ENCODE measurements at regions not wholly inside any gene's neighbourhood (a gene's known extent, or its start where the extent isn't known, plus 50 kb on each side); places are given as distances from the start of the nearest gene placed in this dataset.
"Not testable (repeated sequence)": the region's sequence is repeated elsewhere in the genome, so short reads cannot be mapped to it uniquely, and the experiment has no call there.

DNA sequence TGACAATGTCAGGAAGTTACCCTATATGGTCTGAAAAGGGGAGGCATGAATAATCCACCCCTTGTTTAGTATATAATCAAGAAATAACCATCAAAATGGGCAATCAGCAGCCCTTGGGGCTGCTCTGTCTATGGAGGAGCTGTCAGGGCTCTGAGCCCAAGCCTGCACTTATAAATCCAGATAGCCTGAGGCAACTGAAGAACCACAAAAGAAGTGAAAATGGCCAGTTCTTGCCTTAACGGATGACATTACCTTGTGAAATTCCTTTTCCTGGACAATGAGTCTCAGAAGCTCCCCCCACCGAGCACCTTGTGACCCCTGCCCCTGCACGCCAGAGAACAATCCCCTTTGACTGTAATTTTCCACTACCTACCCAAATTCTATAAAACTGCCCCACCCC, 142.1 kb upstream of the KCNK1 start:
- not testable (repeated sequence) for TF ChIP-seq POLR2A (IDR thresholded peaks at IDR 0.05)
- TF ChIP-seq, protein P1, sequence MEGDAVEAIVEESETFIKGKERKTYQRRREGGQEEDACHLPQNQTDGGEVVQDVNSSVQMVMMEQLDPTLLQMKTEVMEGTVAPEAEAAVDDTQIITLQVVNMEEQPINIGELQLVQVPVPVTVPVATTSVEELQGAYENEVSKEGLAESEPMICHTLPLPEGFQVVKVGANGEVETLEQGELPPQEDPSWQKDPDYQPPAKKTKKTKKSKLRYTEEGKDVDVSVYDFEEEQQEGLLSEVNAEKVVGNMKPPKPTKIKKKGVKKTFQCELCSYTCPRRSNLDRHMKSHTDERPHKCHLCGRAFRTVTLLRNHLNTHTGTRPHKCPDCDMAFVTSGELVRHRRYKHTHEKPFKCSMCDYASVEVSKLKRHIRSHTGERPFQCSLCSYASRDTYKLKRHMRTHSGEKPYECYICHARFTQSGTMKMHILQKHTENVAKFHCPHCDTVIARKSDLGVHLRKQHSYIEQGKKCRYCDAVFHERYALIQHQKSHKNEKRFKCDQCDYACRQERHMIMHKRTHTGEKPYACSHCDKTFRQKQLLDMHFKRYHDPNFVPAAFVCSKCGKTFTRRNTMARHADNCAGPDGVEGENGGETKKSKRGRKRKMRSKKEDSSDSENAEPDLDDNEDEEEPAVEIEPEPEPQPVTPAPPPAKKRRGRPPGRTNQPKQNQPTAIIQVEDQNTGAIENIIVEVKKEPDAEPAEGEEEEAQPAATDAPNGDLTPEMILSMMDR (IDR thresholded peaks at IDR 0.05): not testable (repeated sequence)

Data from heart left ventricle (tissue), 13 donors.